Vagina (tissue), 2 donors: ENCODE measurements at regions not wholly inside any gene's neighbourhood (a gene's known extent, or its start where the extent isn't known, plus 50 kb on each side); places are given as distances from the start of the nearest gene placed in this dataset.

Experiments
- CTCF ChIP-seq, 3 experiments: fragments of 450-650 bp in 2 of 3; fragments of 200-600 bp in 1 of 3; sonication (generic) in 1 of 3; IDR thresholded peaks; one replicate each; pipeline ENCODE4 v1.5.1; 2017 to 2019; ENCODE audit warnings: antibody characterized with exemption in 3 of 3, mild to moderate bottlenecking in 2 of 3, moderate library complexity in 2 of 3
- POLR2A ChIP-seq, 2 donors: fragments of 450-650 bp; IDR thresholded peaks; one replicate each; pipeline ENCODE4 v1.6.1; 2017; ENCODE audit warnings: antibody characterized with exemption in 2 of 2, mild to moderate bottlenecking in 2 of 2, moderate library complexity in 2 of 2
- POLR2AphosphoS5 ChIP-seq, 2 donors: sonication (generic); formaldehyde crosslinking; IDR thresholded peaks; one replicate each; pipeline ENCODE4 v1.9.0; 2017; ENCODE audit warnings: antibody characterized with exemption in 2 of 2, mild to moderate bottlenecking in 2 of 2, low read depth in 1 of 2; ENCODE audit not compliant: insufficient read depth in 1 of 2

DNA sequence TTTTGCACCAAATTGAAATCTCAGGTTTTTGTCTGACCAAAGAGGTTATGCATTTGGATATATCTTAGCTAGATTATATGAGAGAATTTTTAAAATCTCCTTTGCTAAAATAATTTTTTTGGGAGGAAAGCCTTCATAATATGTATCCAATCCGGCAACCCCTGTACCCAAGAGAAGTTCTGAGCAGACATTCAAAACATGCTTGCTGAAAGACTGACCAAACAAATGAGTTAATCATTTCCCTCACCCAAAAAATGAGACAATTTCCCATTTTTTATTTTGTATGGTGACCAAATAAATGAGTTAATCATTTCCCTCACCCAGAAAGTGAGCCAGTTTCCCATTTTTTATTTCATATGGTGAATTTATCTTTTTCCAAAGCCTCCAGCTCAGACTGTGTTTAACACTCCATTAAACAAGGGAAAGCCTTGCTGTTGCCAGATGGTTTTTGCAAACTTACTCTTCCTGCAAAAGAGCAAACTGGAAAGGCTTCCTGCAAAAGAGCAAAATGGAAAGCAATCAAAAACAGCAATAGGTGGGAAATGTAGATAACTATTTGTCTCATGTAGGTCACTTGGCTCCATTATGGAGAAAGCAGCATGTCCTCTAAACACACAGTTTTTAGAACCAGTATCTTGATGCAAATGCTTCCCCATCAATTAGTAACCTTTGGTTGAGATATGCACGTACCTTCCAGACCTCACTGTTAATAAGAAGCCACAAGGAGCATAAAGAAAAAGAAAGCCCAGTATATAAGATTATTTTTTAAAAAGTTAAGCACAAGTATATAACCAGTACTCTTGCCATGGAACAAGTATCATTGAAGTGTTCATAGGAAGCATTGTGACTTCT lies 78.4 kb upstream of the OSTN start:
- TF ChIP-seq CTCF (IDR thresholded peaks at IDR 0.05) (no peak), POLR2A (IDR thresholded peaks at IDR 0.05) (no peak), POLR2AphosphoS5 (IDR thresholded peaks at IDR 0.05; ENCODE audit: insufficient read depth in 1 of 2, low read depth in 1 of 2) (no peak)
